Uterus (tissue), 2 donors: ENCODE measurements at regions not wholly inside any gene's neighbourhood (a gene's known extent, or its start where the extent isn't known, plus 50 kb on each side); places are given as distances from the start of the nearest gene placed in this dataset.

Source experiments
- CTCF ChIP-seq, 4 experiments: fragments of 200-600 bp in 2 of 4; fragments of 450-650 bp in 2 of 4; sonication (generic) in 2 of 4; IDR thresholded peaks; one replicate each; pipeline ENCODE4 v1.5.1; 2016 to 2019; ENCODE audit warnings: antibody characterized with exemption in 4 of 4, mild to moderate bottlenecking in 2 of 4, moderate library complexity in 1 of 4
- POLR2A ChIP-seq, 2 donors: fragments of 450-650 bp; IDR thresholded peaks; one replicate each; pipeline ENCODE4 v1.6.1; 2016; ENCODE audit warnings: antibody characterized with exemption in 2 of 2, mild to moderate bottlenecking in 1 of 2, moderate library complexity in 1 of 2

GRCh38 chrX:43313035-43313434, 343.1 kb upstream of the MAOA start:
- TF ChIP-seq POLR2A (IDR thresholded peaks at IDR 0.05) (no peak), CTCF (IDR thresholded peaks at IDR 0.05) (no peak)
